ENCODE measurements at regions not wholly inside any gene's neighbourhood (a gene's known extent, or its start where the extent isn't known, plus 50 kb on each side); places are given as distances from the start of the nearest gene placed in this dataset.

DNA sequence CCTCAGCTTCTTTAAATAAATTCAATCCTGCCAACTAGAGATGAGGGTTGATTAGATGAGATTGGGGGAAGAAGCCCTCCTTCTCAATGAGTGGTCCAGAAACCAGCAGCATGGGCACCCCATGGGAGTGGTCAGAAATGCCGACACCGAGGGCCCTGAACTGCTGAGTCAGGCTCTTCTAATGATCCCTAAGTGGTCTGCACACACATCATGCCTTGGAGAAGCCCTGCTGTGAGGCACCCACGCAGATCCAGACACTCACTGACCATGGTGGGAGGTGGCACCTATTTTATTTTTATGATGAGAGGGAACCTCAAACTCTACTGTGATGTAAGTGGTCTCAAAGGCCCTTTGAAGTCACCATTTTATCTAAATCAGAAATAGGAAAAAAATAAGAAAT, 72.3 kb upstream of the BOD1 start:
- ChIA-PET POLR2A (no interaction called here), CTCF (no interaction called here)
- no peak overlapping the region for H3K4me3 ChIP-seq (ENCODE audit: low read depth, low read length)
- no peak for DNase-seq (ENCODE audit: low read depth, low spot score)
- TF ChIP-seq, protein P1, sequence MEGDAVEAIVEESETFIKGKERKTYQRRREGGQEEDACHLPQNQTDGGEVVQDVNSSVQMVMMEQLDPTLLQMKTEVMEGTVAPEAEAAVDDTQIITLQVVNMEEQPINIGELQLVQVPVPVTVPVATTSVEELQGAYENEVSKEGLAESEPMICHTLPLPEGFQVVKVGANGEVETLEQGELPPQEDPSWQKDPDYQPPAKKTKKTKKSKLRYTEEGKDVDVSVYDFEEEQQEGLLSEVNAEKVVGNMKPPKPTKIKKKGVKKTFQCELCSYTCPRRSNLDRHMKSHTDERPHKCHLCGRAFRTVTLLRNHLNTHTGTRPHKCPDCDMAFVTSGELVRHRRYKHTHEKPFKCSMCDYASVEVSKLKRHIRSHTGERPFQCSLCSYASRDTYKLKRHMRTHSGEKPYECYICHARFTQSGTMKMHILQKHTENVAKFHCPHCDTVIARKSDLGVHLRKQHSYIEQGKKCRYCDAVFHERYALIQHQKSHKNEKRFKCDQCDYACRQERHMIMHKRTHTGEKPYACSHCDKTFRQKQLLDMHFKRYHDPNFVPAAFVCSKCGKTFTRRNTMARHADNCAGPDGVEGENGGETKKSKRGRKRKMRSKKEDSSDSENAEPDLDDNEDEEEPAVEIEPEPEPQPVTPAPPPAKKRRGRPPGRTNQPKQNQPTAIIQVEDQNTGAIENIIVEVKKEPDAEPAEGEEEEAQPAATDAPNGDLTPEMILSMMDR (IDR thresholded peaks at IDR 0.05; ENCODE audit: insufficient read depth, low read length, missing control alignments) = no peak

DNA sequence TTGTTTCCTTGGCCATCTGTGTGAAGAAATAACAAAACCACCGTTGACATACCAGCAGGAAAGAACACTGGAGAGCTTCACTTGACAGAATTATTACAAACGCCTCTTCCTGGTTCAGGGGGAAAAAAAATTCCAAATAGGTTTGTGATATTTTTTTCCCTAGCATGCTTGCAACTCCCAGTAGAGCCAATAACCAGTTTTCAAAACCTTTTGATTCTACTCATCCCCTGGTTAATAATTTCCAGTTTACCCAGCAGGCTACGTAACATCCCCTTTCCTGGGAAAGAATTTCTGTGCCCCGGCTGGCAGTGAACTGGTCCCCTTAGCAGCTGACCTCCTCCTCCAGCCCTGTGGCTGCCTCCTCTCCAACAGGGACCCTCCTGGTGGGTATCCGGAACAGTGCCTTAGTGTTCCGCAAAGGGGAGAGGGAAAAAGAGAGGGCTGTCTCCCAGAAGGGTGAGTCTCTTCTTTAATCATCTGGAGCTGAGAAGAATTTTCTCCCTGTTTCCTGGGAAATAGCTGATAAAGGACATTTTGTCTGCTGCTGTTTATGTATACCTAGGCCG, 72.8 kb upstream of the BOD1 start:
- ChIA-PET CTCF (no interaction called here), POLR2A (no interaction called here)
- no peak for DNase-seq (ENCODE audit: low read depth, low spot score)
- TF ChIP-seq, protein P1 (IDR thresholded peaks at IDR 0.05; ENCODE audit: insufficient read depth, low read length, missing control alignments) = no peak
- no peak overlapping the region for H3K4me3 ChIP-seq (ENCODE audit: low read depth, low read length)

DNA sequence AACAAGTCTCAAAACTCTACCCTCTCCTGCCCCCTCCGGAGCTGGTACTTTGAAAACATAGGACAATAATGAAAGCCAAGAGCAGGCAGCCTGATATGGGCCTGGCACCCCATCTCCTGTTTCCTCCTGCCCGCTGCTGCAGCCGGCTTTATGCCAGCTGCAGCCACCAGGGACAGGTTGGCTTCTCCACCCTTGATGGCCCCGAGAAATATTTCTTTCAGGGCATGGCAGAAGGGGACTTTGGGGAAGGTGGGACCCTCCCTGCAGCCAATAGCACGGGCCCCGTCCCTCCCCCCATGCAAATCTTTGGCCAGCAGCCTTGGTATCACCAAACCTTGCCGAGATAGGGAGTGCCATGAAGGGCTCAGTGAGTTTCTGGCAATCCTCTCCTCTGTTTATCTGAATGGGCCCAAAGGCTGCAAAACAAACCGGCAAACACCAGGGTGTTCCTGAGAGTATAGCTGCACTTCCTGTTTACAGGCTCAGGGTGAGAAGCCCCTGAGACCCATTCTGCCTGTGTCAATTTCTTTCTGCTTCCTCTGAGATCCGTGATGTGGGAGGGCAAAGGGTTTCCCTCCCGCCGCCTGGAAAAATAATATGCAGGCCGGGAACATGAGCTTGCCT, 73.4 kb upstream of the BOD1 start:
- TF ChIP-seq, protein P1 (IDR thresholded peaks at IDR 0.05; ENCODE audit: insufficient read depth, low read length, missing control alignments) = no peak
- ChIA-PET POLR2A (no interaction called here), CTCF (no interaction called here)
- DNase-seq (ENCODE audit: low read depth, low spot score) = no peak
- no peak overlapping the region for H3K4me3 ChIP-seq (ENCODE audit: low read depth, low read length)

DNA sequence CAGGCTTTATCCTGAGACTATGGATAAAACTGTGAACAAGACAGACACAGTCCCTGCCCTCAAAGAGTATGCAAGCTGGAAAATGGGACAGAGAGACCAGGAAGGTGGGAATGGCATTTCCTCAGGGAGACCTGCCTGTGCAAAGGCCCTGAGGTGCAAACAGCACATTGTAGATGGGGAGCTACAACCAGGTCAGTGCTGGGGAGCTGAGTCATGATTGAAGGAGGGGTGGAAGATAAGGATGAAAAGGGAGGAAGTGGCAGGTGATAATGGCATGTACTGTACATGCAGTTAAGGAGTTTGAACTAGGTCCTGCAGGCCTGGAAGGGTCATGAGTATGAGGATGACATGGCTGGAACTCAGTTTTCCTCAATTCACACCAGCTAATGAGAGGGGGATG, 75.5 kb upstream of the BOD1 start:
- CTCF ChIA-PET = interaction anchor here (0.6 kb wide), 1 partner anchor 58 kb away, joined by 4 read pairs; no protein-coding TSS in a partner anchor
- no peak overlapping the region for H3K4me3 ChIP-seq (ENCODE audit: low read depth, low read length)
- POLR2A ChIA-PET = no interaction called here
- TF ChIP-seq, protein P1 (IDR thresholded peaks at IDR 0.05; ENCODE audit: insufficient read depth, low read length, missing control alignments) = no peak
- DNase-seq (ENCODE audit: low read depth, low spot score) = no peak

DNA sequence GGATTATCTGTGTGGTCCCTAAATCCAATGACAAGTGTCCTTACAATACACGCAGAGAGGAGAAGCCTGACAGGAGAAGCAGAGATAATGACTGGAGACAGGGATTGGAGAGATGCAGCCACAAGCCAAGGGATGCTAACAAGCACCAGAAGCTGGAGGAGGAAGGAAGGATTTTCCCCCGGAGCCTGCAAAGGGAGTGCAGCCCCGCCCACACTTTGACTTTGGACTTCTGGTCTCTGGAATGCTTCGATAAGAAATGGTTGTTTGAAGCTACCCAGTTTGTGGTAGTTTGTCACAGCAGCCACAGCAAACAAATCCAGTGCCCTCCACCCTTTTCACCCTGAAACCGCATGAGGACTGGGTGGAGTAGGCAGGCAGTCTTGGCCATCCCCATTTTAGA, 77.2 kb upstream of the BOD1 start:
- no peak for DNase-seq (ENCODE audit: low read depth, low spot score)
- TF ChIP-seq, protein P1 (IDR thresholded peaks at IDR 0.05; ENCODE audit: insufficient read depth, low read length, missing control alignments) = no peak
- no peak overlapping the region for H3K4me3 ChIP-seq (ENCODE audit: low read depth, low read length)
- POLR2A ChIA-PET = no interaction called here
- CTCF ChIA-PET = no interaction called here

DNA sequence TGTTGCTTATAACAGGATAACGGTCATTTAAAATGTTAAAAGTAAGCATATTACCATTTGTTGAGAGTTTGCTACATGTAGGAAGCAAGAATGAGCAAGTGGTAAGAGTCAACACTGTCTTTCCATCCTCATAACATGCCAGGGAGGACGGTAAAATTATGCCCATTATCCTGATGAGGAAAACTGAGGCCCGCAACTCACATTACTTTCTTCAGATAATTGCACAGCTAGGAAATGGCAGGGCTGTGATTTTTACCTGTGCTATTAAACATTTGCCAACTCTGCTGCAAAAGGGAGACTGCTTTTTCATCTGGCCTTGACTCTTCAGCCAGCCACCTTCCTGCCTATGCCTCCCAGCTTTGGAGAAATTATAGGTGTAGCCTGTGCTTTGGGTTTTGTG, 79.8 kb upstream of the BOD1 start:
- TF ChIP-seq, protein P1 (IDR thresholded peaks at IDR 0.05; ENCODE audit: insufficient read depth, low read length, missing control alignments) = no peak
- ChIA-PET POLR2A (no interaction called here), CTCF (no interaction called here)
- H3K4me3 ChIP-seq (ENCODE audit: low read depth, low read length) = no peak overlapping the region
- DNase-seq (ENCODE audit: low read depth, low spot score) = no peak
